HepG2 (cell line): ENCODE measurements at regions not wholly inside any gene's neighbourhood (a gene's known extent, or its start where the extent isn't known, plus 50 kb on each side); places are given as distances from the start of the nearest gene placed in this dataset.
A peak's percentile ranks its signal among the peaks of the same experiment; 100 is the strongest.

Experiments
- ARNT2 ChIP-seq: sonication (generic); formaldehyde crosslinking; IDR thresholded peaks from 2 replicates; pipeline ENCODE4 v1.8.0; 2022; ENCODE audit warnings: mild to moderate bottlenecking, low read depth, missing genetic modification reagents, moderate library complexity
- FOXP1 ChIP-seq, 2 experiments: fragments of 450-650 bp in 1 of 2; IDR thresholded peaks; 2 replicates each; pipeline ENCODE4 v1.6.1; 2017 to 2018; ENCODE audit warnings: antibody characterized with exemption in 1 of 2
- GZF1 ChIP-seq: sonication (generic); formaldehyde crosslinking; IDR thresholded peaks from 2 replicates; pipeline ENCODE4 v1.5.1; 2020; ENCODE audit warnings: mild to moderate bottlenecking, missing genetic modification reagents
- HMG20B ChIP-seq: conservative IDR thresholded peaks from 2 replicates; pipeline ENCODE4 v1.6.1; 2016; ENCODE audit warnings: missing genetic modification reagents, missing compliant biosample characterization
- KAT8 ChIP-seq: IDR thresholded peaks from 2 replicates; pipeline ENCODE4 v1.6.1; 2016; ENCODE audit warnings: missing genetic modification reagents, missing compliant biosample characterization
- LCORL ChIP-seq, 2 experiments: fragments of 450-650 bp in 1 of 2; sonication (generic) in 1 of 2; formaldehyde crosslinking in 1 of 2; IDR thresholded peaks; 2 replicates each; pipeline versions ENCODE4 v1.5.0 to v1.6.1; 2017 to 2020; ENCODE audit warnings: antibody characterized with exemption in 1 of 2, missing genetic modification reagents in 1 of 2
- LRRFIP1 ChIP-seq: sonication (generic); formaldehyde crosslinking; conservative IDR thresholded peaks from 2 replicates; pipeline ENCODE4 v1.4.0; 2020; ENCODE audit warnings: missing genetic modification reagents
- MAZ ChIP-seq, 2 experiments: sonication (generic) in 1 of 2; formaldehyde crosslinking in 1 of 2; IDR thresholded peaks; 2 replicates each; pipeline versions ENCODE4 v1.5.0 to v1.6.1; 2012 to 2020; ENCODE audit warnings: low read depth in 2 of 2, mild to moderate bottlenecking in 2 of 2, borderline replicate concordance in 1 of 2, improper control_type of control experiment in 1 of 2, low read length in 1 of 2, missing genetic modification reagents in 1 of 2, moderate library complexity in 1 of 2
- MXD1 ChIP-seq: sonication (generic); formaldehyde crosslinking; IDR thresholded peaks from 2 replicates; pipeline ENCODE4 v1.4.0; 2020; ENCODE audit warnings: mild to moderate bottlenecking, missing genetic modification reagents
- PAX8 ChIP-seq: sonication (generic); formaldehyde crosslinking; IDR thresholded peaks from 2 replicates; pipeline ENCODE4 v1.8.0; 2022; ENCODE audit warnings: mild to moderate bottlenecking, missing genetic modification reagents, borderline replicate concordance
- RELA ChIP-seq: sonication (generic); formaldehyde crosslinking; IDR thresholded peaks from 2 replicates; pipeline ENCODE4 v1.4.0; 2020; ENCODE audit warnings: missing genetic modification reagents
- RNF2 ChIP-seq: fragments of 450-650 bp; conservative IDR thresholded peaks from 2 replicates; pipeline ENCODE4 v1.6.1; 2016; ENCODE audit warnings: low read depth
- RORA ChIP-seq: sonication (generic); formaldehyde crosslinking; IDR thresholded peaks from 2 replicates; pipeline ENCODE4 v1.5.0; 2020; ENCODE audit warnings: mild to moderate bottlenecking, missing genetic modification reagents, moderate library complexity
- SOX6 ChIP-seq, 2 experiments: fragments of 450-650 bp in 1 of 2; sonication (generic) in 1 of 2; formaldehyde crosslinking in 1 of 2; IDR thresholded peaks; 2 replicates each; pipeline versions ENCODE4 v1.4.0 to v1.6.1; 2017 to 2020; ENCODE audit warnings: antibody characterized with exemption in 1 of 2, mild to moderate bottlenecking in 1 of 2, missing genetic modification reagents in 1 of 2
- TEAD2 ChIP-seq: sonication (generic); formaldehyde crosslinking; IDR thresholded peaks from 2 replicates; pipeline ENCODE4 v1.9.0; 2021; ENCODE audit warnings: missing genetic modification reagents
- ZBTB26 ChIP-seq: IDR thresholded peaks from 2 replicates; pipeline ENCODE4 v1.6.1; 2016; ENCODE audit warnings: missing compliant biosample characterization, missing genetic modification reagents, borderline replicate concordance
- ZNF354B ChIP-seq: sonication (generic); formaldehyde crosslinking; IDR thresholded peaks from 2 replicates; pipeline ENCODE4 v1.8.0; 2022; ENCODE audit warnings: mild to moderate bottlenecking, missing genetic modification reagents
- ZNF441 ChIP-seq: sonication (generic); formaldehyde crosslinking; IDR thresholded peaks from 2 replicates; pipeline ENCODE4 v1.7.0; 2021; ENCODE audit warnings: missing genetic modification reagents, borderline replicate concordance
- ZNF749 ChIP-seq: sonication (generic); formaldehyde crosslinking; IDR thresholded peaks from 2 replicates; pipeline ENCODE4 v1.8.0; 2022; ENCODE audit warnings: mild to moderate bottlenecking, missing genetic modification reagents, moderate library complexity, borderline replicate concordance
- ZSCAN20 ChIP-seq: sonication (generic); formaldehyde crosslinking; IDR thresholded peaks from 2 replicates; pipeline ENCODE4 v1.4.0; 2020; ENCODE audit warnings: missing genetic modification reagents, mild to moderate bottlenecking, borderline replicate concordance
- TF ChIP-seq, protein P1 (sequence below): sonication (generic); formaldehyde crosslinking; IDR thresholded peaks from 2 replicates; pipeline ENCODE4 v1.5.0; 2020; ENCODE audit warnings: mild to moderate bottlenecking, missing genetic modification reagents, borderline replicate concordance

DNA sequence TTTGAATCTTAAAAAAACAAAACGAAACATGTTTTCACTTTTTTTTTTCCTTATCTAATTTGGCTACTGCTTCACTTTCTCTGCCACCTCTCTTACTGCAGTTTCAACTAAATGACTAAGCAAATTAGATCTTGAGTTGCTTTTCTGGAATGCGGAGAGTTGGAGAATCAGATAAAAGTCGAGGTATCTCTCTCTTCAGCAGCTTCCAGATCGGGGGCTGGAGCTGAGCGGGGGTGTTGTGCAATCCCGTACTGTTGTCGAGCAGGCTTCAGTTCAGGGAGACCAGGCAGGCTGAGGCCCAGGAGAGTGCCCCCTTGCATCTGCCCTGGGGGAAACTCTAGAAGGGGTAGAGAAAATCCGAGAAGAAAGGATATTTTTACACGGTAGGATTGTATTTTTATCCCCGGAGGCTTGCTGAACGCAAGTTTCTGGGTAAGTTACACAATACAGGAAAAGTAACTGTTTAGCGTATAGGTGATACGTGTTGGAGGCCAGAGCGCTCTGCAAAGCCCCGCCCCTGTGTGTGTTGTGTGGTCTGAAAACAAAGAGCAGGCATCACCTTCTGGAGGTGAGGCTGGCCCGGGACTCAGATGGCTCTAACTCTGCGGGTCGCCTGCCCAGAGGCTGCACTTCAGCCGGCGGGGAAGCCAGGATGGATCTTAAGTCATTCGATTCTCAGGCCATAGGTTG lies 116.6 kb downstream of the KLF6 start (continued):
- TF ChIP-seq LCORL (IDR thresholded peaks at IDR 0.05) (no peak), LCORL (CRISPR knock-in tag; IDR thresholded peaks at IDR 0.05) (0 out of 2 replicates have a peak, but pooled peaks have one; percentile 12), LRRFIP1 (CRISPR knock-in tag) (no peak), ZBTB26 (CRISPR knock-in tag) (peak; percentile 88), PAX8 (CRISPR knock-in tag) (no peak), SOX6 (IDR thresholded peaks at IDR 0.05) (no peak), SOX6 (CRISPR knock-in tag; IDR thresholded peaks at IDR 0.05) (peak; percentile 60), ARNT2 (no peak), RORA (CRISPR knock-in tag) (no peak), MXD1 (CRISPR knock-in tag) (no peak), GZF1 (CRISPR knock-in tag) (no peak), FOXP1 (IDR thresholded peaks at IDR 0.05) (no peak), FOXP1 (CRISPR knock-in tag; IDR thresholded peaks at IDR 0.05) (peak; percentile 32; the same call in 1 of the 2 replicates), MAZ (IDR thresholded peaks at IDR 0.05; ENCODE audit: borderline replicate concordance, low read depth, low read length) (no peak), MAZ (CRISPR knock-in tag; IDR thresholded peaks at IDR 0.05; ENCODE audit: low read depth) (no peak), ZNF354B (no peak), ZSCAN20 (no peak), RELA (no peak), KAT8 (CRISPR knock-in tag) (no peak), RNF2 (no peak), TEAD2 (CRISPR knock-in tag) (no peak), ZNF441 (CRISPR knock-in tag) (no peak), ZNF749 (CRISPR knock-in tag) (no peak), HMG20B (CRISPR knock-in tag) (no peak)
- TF ChIP-seq, protein P1, sequence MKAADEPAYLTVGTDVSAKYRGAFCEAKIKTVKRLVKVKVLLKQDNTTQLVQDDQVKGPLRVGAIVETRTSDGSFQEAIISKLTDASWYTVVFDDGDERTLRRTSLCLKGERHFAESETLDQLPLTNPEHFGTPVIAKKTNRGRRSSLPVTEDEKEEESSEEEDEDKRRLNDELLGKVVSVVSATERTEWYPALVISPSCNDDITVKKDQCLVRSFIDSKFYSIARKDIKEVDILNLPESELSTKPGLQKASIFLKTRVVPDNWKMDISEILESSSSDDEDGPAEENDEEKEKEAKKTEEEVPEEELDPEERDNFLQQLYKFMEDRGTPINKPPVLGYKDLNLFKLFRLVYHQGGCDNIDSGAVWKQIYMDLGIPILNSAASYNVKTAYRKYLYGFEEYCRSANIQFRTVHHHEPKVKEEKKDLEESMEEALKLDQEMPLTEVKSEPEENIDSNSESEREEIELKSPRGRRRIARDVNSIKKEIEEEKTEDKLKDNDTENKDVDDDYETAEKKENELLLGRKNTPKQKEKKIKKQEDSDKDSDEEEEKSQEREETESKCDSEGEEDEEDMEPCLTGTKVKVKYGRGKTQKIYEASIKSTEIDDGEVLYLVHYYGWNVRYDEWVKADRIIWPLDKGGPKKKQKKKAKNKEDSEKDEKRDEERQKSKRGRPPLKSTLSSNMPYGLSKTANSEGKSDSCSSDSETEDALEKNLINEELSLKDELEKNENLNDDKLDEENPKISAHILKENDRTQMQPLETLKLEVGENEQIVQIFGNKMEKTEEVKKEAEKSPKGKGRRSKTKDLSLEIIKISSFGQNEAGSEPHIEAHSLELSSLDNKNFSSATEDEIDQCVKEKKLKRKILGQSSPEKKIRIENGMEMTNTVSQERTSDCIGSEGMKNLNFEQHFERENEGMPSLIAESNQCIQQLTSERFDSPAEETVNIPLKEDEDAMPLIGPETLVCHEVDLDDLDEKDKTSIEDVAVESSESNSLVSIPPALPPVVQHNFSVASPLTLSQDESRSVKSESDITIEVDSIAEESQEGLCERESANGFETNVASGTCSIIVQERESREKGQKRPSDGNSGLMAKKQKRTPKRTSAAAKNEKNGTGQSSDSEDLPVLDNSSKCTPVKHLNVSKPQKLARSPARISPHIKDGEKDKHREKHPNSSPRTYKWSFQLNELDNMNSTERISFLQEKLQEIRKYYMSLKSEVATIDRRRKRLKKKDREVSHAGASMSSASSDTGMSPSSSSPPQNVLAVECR (CRISPR knock-in tag), result no peak
